HG02759 (cell line): ENCODE measurements at regions not wholly inside any gene's neighbourhood (a gene's known extent, or its start where the extent isn't known, plus 50 kb on each side); places are given as distances from the start of the nearest gene placed in this dataset.
"Not testable (repeated sequence)": the region's sequence is repeated elsewhere in the genome, so short reads cannot be mapped to it uniquely, and the experiment has no call there.

Source experiments
- ATAC-seq: cut with Tn5 transposase; IDR thresholded peaks from one replicate; pipeline ENCODE4 v1.9.1; 2021; ENCODE audit warnings: mild to moderate bottlenecking, moderate library complexity; ENCODE audit not compliant: unreplicated experiment

- no peak for ATAC-seq
Measured at GRCh38 chr5:145025775-145026174, 809.4 kb downstream of the PRELID2 start.

GRCh38 chr5:145015146-145015545 is 820.0 kb downstream of the PRELID2 start:
- ATAC-seq, result no peak

- ATAC-seq, result no peak
Measured at GRCh38 chr5:145014109-145014508, 821.0 kb downstream of the PRELID2 start.

GRCh38 chr5:145010834-145011233 is 824.3 kb downstream of the PRELID2 start:
- ATAC-seq, result no peak

GRCh38 chr5:145008876-145009530 is 826.1 kb downstream of the PRELID2 start:
- no peak for ATAC-seq

- ATAC-seq, result not testable (repeated sequence)
Measured at GRCh38 chr5:144994356-144994755, 823.7 kb downstream of the KCTD16 start.

GRCh38 chr5:144983101-144983500 is 812.4 kb downstream of the KCTD16 start:
- no peak for ATAC-seq

GRCh38 chr5:144979516-144980264 is 809.0 kb downstream of the KCTD16 start:
- no peak for ATAC-seq

- ATAC-seq, result no peak
Measured at GRCh38 chr5:144972317-144972716, 801.6 kb downstream of the KCTD16 start.

- no peak for ATAC-seq
Measured at GRCh38 chr5:144971108-144971850, 800.6 kb downstream of the KCTD16 start.

- no peak for ATAC-seq
Measured at GRCh38 chr5:144960296-144960695, 789.6 kb downstream of the KCTD16 start.

- ATAC-seq, result no peak
Measured at GRCh38 chr5:144958002-144958401, 787.3 kb downstream of the KCTD16 start.

GRCh38 chr5:144950996-144951395 is 780.3 kb downstream of the KCTD16 start:
- no peak for ATAC-seq

GRCh38 chr5:144947023-144947422 is 776.4 kb downstream of the KCTD16 start:
- ATAC-seq, result no peak

GRCh38 chr5:144945503-144945902 is 774.8 kb downstream of the KCTD16 start:
- ATAC-seq, result no peak

- no peak for ATAC-seq
Measured at GRCh38 chr5:144944936-144945335, 774.3 kb downstream of the KCTD16 start.

- ATAC-seq, result no peak
Measured at GRCh38 chr5:144941004-144941403, 770.3 kb downstream of the KCTD16 start.

- ATAC-seq, result no peak
Measured at GRCh38 chr5:144918371-144918770, 747.7 kb downstream of the KCTD16 start.

GRCh38 chr5:144915452-144915851 is 744.8 kb downstream of the KCTD16 start:
- no peak for ATAC-seq

- ATAC-seq, result no peak
Measured at GRCh38 chr5:144913661-144914060, 743.0 kb downstream of the KCTD16 start.

- no peak for ATAC-seq
Measured at GRCh38 chr5:144896473-144896872, 725.8 kb downstream of the KCTD16 start.

- ATAC-seq, result no peak
Measured at GRCh38 chr5:144886668-144887067, 716.0 kb downstream of the KCTD16 start.
